H9 (cell line): ENCODE measurements at regions not wholly inside any gene's neighbourhood (a gene's known extent, or its start where the extent isn't known, plus 50 kb on each side); places are given as distances from the start of the nearest gene placed in this dataset.

ENCODE experiments used
- DNase-seq: peaks from one replicate; pipeline ENCODE4 v3.0.0-alpha.2; 2017
- H2AFZ ChIP-seq: one replicate; pipeline ENCODE4 v1.6.1; 2013; ENCODE audit warnings: mild to moderate bottlenecking, low read length, control low read depth, moderate library complexity
- H2AK5ac ChIP-seq: 2 replicates; pipeline ENCODE4 v1.6.1; 2013; ENCODE audit warnings: low read length, control low read depth, mixed read lengths; ENCODE audit not compliant: insufficient read length
- H2BK120ac ChIP-seq: one replicate; pipeline ENCODE4 v1.6.1; 2013; ENCODE audit warnings: low read depth, mild to moderate bottlenecking, low read length, control low read depth, inconsistent platforms; ENCODE audit not compliant: poor library complexity, severe bottlenecking
- H2BK12ac ChIP-seq: 2 replicates; pipeline ENCODE4 v1.6.1; 2013; ENCODE audit warnings: low read length, control low read depth, mixed read lengths, low read depth; ENCODE audit not compliant: insufficient read length
- H2BK15ac ChIP-seq: 2 replicates; pipeline ENCODE4 v1.6.1; 2013; ENCODE audit warnings: low read depth, low read length, control low read depth
- H2BK20ac ChIP-seq: one replicate; pipeline ENCODE4 v1.6.1; 2013; ENCODE audit warnings: low read depth, mild to moderate bottlenecking, low read length, control low read depth, inconsistent platforms; ENCODE audit not compliant: poor library complexity, severe bottlenecking
- H2BK5ac ChIP-seq: 2 replicates; pipeline ENCODE4 v1.6.1; 2013; ENCODE audit warnings: low read length, control low read depth, mixed read lengths; ENCODE audit not compliant: insufficient read length
- H3K14ac ChIP-seq: 2 replicates; pipeline ENCODE4 v1.6.1; 2013; ENCODE audit warnings: low read length, control low read depth; ENCODE audit not compliant: insufficient read depth
- H3K18ac ChIP-seq: 2 replicates; pipeline ENCODE4 v1.6.1; 2013; ENCODE audit warnings: low read depth, mild to moderate bottlenecking, mixed read lengths, low read length, control low read depth; ENCODE audit not compliant: insufficient read length
- H3K23ac ChIP-seq: 2 replicates; pipeline ENCODE4 v1.6.1; 2013; ENCODE audit warnings: low read length, control low read depth, mixed read lengths, low read depth; ENCODE audit not compliant: insufficient read length
- H3K23me2 ChIP-seq: 2 replicates; pipeline ENCODE4 v1.6.1; 2013; ENCODE audit warnings: low read depth, mild to moderate bottlenecking, mixed read lengths, low read length, control low read depth; ENCODE audit not compliant: insufficient read length, poor library complexity, severe bottlenecking
- H3K27ac ChIP-seq: 2 replicates; pipeline ENCODE4 v1.5.1; 2013; ENCODE audit warnings: low read length, control low read depth, mixed read lengths, low read depth; ENCODE audit not compliant: insufficient read length
- H3K27me3 ChIP-seq: 2 replicates; pipeline ENCODE4 v1.6.1; 2013; ENCODE audit warnings: low read length, control low read depth, inconsistent platforms; ENCODE audit not compliant: insufficient read depth
- H3K4ac ChIP-seq: 2 replicates; pipeline ENCODE4 v1.6.1; 2013; ENCODE audit warnings: low read depth, mild to moderate bottlenecking, control low read depth, inconsistent platforms, low read length, moderate library complexity
- H3K4me1 ChIP-seq: 2 replicates; pipeline ENCODE4 v1.6.1; 2013; ENCODE audit warnings: low read length, control low read depth, inconsistent platforms; ENCODE audit not compliant: insufficient read depth
- H3K4me2 ChIP-seq: 2 replicates; pipeline ENCODE4 v1.6.1; 2013; ENCODE audit warnings: low read length, control low read depth, mixed read lengths; ENCODE audit not compliant: insufficient read length, insufficient read depth
- H3K56ac ChIP-seq: 2 replicates; pipeline ENCODE4 v1.6.1; 2013; ENCODE audit warnings: low read depth, mild to moderate bottlenecking, mixed read lengths, low read length, control low read depth; ENCODE audit not compliant: insufficient read length
- H3K79me1 ChIP-seq: 2 replicates; pipeline ENCODE4 v1.6.1; 2013; ENCODE audit warnings: low read depth, mild to moderate bottlenecking, moderate library complexity, low read length, control low read depth, inconsistent platforms; ENCODE audit not compliant: insufficient read depth, poor library complexity, severe bottlenecking
- H3K79me2 ChIP-seq: 2 replicates; pipeline ENCODE4 v1.6.1; 2013; ENCODE audit warnings: low read length, control low read depth, inconsistent platforms; ENCODE audit not compliant: insufficient read depth
- H3K9ac ChIP-seq: 2 replicates; pipeline ENCODE4 v1.6.1; 2013; ENCODE audit warnings: low read length, control low read depth, mixed read lengths; ENCODE audit not compliant: insufficient read length; ENCODE audit errors: extremely low read depth
- H3K9me3 ChIP-seq: one replicate; pipeline ENCODE4 v1.6.1; 2013; ENCODE audit warnings: low read depth, low read length, inconsistent platforms; ENCODE audit not compliant: control insufficient read depth
- H3T11ph ChIP-seq: one replicate; pipeline ENCODE4 v1.6.1; 2013; ENCODE audit warnings: mild to moderate bottlenecking, low read length, control low read depth, inconsistent platforms
- H4K20me1 ChIP-seq: one replicate; pipeline ENCODE4 v1.6.1; 2013; ENCODE audit not compliant: control insufficient read depth, insufficient read length, insufficient read depth
- H4K5ac ChIP-seq: 2 replicates; pipeline ENCODE4 v1.6.1; 2013; ENCODE audit warnings: low read depth, mild to moderate bottlenecking, mixed read lengths, low read length, control low read depth; ENCODE audit not compliant: insufficient read length
- H4K8ac ChIP-seq: replicated peaks from 2 replicates; pipeline ENCODE4 v1.6.1; 2013; ENCODE audit warnings: low read length, control low read depth, mixed read lengths, low read depth; ENCODE audit not compliant: insufficient read length
- H4K91ac ChIP-seq: 2 replicates; pipeline ENCODE4 v1.6.1; 2013; ENCODE audit warnings: low read depth, mild to moderate bottlenecking, moderate library complexity, mixed read lengths, low read length, control low read depth; ENCODE audit not compliant: insufficient read length
- H3K27ac Mint-ChIP-seq, 3 experiments: 2 replicates in 2 of 3; 3 replicates in 1 of 3; pipeline ENCODE4 v1.8.0; 2020 to 2021; ENCODE audit warnings: mixed read lengths in 3 of 3, mild to moderate bottlenecking in 1 of 3, moderate library complexity in 1 of 3
- H3K27me3 Mint-ChIP-seq: 2 replicates; pipeline ENCODE4 v1.8.0; 2021; ENCODE audit warnings: low read depth, mild to moderate bottlenecking, moderate library complexity, mixed read lengths
- H3K36me3 Mint-ChIP-seq, 3 experiments: 2 replicates in 2 of 3; 3 replicates in 1 of 3; pipeline ENCODE4 v1.8.0; 2020 to 2021; ENCODE audit warnings: low read depth in 3 of 3, mixed read lengths in 3 of 3; ENCODE audit not compliant: insufficient read depth in 1 of 3
- H3K4me1 Mint-ChIP-seq, 2 experiments: 2 replicates each; pipeline ENCODE4 v1.8.0; 2020; ENCODE audit warnings: mixed read lengths in 2 of 2
- H3K4me3 Mint-ChIP-seq, 2 experiments: 2 replicates in 1 of 2; 3 replicates in 1 of 2; pipeline ENCODE4 v1.8.0; 2020 to 2021; ENCODE audit warnings: mild to moderate bottlenecking in 2 of 2, mixed read lengths in 2 of 2, moderate library complexity in 1 of 2
- H3K9me3 Mint-ChIP-seq, 2 experiments: 2 replicates in 1 of 2; 3 replicates in 1 of 2; pipeline ENCODE4 v1.8.0; 2020; ENCODE audit warnings: mild to moderate bottlenecking in 2 of 2, mixed read lengths in 2 of 2, moderate library complexity in 1 of 2
- WGBS: extraction: QIAGEN DNeasy Blood & Tissue Kit; methylation state at CpG from one replicate; pipeline ENCODE4 v1.1.7; 2013; ENCODE audit warnings: missing lambda C conversion rate, low lambda C conversion rate, mixed read lengths; ENCODE audit not compliant: insufficient read length; ENCODE audit errors: extremely low coverage; 5-methylcytosine and 5-hydroxymethylcytosine counted together
- TF ChIP-seq, protein P1 (sequence below): fragments of 200-600 bp; sonication (generic); conservative IDR thresholded peaks from 3 replicates; pipeline ENCODE4 v1.8.0; 2021; ENCODE audit warnings: antibody characterized with exemption, mild to moderate bottlenecking

DNA sequence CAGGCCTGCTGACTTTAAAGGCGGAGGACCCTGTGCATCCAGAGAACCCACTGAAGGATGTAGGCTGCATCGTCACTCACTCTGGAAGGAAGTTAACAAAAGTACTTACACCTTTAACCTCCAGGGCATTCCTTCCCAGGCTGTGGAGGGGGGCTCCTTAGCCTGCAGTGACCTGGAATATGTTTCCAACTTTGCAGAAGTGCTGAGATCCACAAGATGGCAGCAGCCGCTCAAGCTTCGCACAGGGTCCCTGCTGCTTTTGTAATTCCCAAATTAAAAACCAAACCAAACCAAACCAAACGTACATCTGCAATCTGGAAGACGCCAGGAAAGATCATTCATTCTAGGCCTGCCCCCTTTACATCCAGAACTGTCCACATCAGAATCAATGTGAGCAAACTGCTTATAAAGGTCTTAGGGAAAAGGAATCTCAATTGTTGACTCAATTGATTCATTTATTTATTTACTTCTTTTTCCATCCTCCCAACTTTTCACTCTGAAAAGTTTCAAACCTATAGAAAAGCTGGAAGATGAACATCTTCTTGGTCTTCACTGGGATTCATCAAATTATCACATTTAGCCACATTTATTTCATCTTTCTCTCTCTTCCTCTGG lies 70.5 kb upstream of the KLHL25 start:
- no peak overlapping the region for H3K27ac ChIP-seq
- no peak overlapping the region for H3K23ac ChIP-seq
- H2AK5ac ChIP-seq = no peak overlapping the region
- H3K14ac ChIP-seq = no peak overlapping the region
- no CpG with 5 or more reads among the region's 6 CpGs for WGBS
- no peak overlapping the region for H4K8ac ChIP-seq
- peak overlapping the region in 1 of 3 experiments; percentile 91; a peak in 1 of 7 replicates for H3K27ac Mint-ChIP-seq
- H3K4me1 ChIP-seq = no peaks in the 10 kb centered on the region
- peak; percentile 87 for DNase-seq
- H3K4me3 Mint-ChIP-seq = no peak overlapping the region
- no peak overlapping the region for H3K4me2 ChIP-seq
- no peaks in the 10 kb centered on the region for H3K23me2 ChIP-seq
- H2BK120ac ChIP-seq = no peak overlapping the region
- H3K4me1 Mint-ChIP-seq = peaks cover 14 to 21% of the 10 kb centered on the region in 2 experiments
- H2BK12ac ChIP-seq = no peak overlapping the region
- no peaks in the 10 kb centered on the region for H3K27me3 ChIP-seq
- H2BK15ac ChIP-seq = no peak overlapping the region
- H4K5ac ChIP-seq = no peak overlapping the region
- no peaks in the 10 kb centered on the region for H3K79me2 ChIP-seq
- no peak overlapping the region for H3K18ac ChIP-seq
- no peak overlapping the region for H2BK20ac ChIP-seq
- H3K4ac ChIP-seq = no peak overlapping the region
- no peak overlapping the region for H2AFZ ChIP-seq
- H3K27me3 Mint-ChIP-seq = no peaks in the 10 kb centered on the region; the same call in none of the 2 replicates
- H3K56ac ChIP-seq = no peak overlapping the region
- H4K20me1 ChIP-seq = no peaks in the 10 kb centered on the region
- no peaks in the 10 kb centered on the region for H3K9me3 ChIP-seq
- H4K91ac ChIP-seq = no peak overlapping the region
- H3K9me3 Mint-ChIP-seq = no peaks in the 10 kb centered on the region; a peak in 1 of 5 replicates
- no peaks in the 10 kb centered on the region for H3K79me1 ChIP-seq
- TF ChIP-seq, protein P1, sequence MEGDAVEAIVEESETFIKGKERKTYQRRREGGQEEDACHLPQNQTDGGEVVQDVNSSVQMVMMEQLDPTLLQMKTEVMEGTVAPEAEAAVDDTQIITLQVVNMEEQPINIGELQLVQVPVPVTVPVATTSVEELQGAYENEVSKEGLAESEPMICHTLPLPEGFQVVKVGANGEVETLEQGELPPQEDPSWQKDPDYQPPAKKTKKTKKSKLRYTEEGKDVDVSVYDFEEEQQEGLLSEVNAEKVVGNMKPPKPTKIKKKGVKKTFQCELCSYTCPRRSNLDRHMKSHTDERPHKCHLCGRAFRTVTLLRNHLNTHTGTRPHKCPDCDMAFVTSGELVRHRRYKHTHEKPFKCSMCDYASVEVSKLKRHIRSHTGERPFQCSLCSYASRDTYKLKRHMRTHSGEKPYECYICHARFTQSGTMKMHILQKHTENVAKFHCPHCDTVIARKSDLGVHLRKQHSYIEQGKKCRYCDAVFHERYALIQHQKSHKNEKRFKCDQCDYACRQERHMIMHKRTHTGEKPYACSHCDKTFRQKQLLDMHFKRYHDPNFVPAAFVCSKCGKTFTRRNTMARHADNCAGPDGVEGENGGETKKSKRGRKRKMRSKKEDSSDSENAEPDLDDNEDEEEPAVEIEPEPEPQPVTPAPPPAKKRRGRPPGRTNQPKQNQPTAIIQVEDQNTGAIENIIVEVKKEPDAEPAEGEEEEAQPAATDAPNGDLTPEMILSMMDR = peak; percentile 95
- H3K9ac ChIP-seq = no peak overlapping the region
- no peak overlapping the region for H3T11ph ChIP-seq
- no peaks in the 10 kb centered on the region for H3K36me3 Mint-ChIP-seq
- H2BK5ac ChIP-seq = no peak overlapping the region
